ENCODE measurements at regions not wholly inside any gene's neighbourhood (a gene's known extent, or its start where the extent isn't known, plus 50 kb on each side); places are given as distances from the start of the nearest gene placed in this dataset.

DNA sequence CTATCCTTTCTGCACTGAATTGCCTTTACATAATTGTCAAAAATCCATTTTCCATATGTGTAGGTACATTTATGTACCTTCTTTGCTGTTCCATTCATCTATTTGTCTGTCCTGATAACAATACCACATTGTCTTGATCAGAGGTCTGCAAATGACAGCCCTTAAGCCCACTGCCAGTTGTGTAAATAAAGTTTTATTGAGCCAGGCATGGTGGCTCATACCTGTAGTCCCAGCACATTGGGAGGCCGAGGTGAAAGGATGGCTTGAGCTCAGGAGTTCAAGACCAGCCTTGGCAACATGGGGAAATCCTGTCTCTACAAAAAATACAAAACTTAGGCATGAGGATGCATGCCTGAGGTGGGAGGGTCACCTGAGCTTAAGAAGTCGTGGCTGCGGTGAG lies 121.0 kb downstream of the TFCP2L1 start:
- intact Hi-C loops (cut with micrococcal nuclease), result no loop called here
- no peaks in the 10 kb centered on the region for H3K4me1 ChIP-seq (ENCODE audit: control insufficient read depth in 1 of 2, insufficient read depth in 2 of 2, low read length in 2 of 2)
- TF ChIP-seq POLR2AphosphoS5 (IDR thresholded peaks at IDR 0.05; ENCODE audit: low read depth, low read length) (no peak), EZH2 (IDR thresholded peaks at IDR 0.05) (no peak), FOSL1 (IDR thresholded peaks at IDR 0.05; ENCODE audit: low read depth) (no peak), ELF1 (IDR thresholded peaks at IDR 0.05; ENCODE audit: borderline replicate concordance, low read depth) (no peak), ZNF274 (IDR thresholded peaks at IDR 0.05; ENCODE audit: low read depth, low read length) (no peak)
- TF ChIP-seq, protein P1, sequence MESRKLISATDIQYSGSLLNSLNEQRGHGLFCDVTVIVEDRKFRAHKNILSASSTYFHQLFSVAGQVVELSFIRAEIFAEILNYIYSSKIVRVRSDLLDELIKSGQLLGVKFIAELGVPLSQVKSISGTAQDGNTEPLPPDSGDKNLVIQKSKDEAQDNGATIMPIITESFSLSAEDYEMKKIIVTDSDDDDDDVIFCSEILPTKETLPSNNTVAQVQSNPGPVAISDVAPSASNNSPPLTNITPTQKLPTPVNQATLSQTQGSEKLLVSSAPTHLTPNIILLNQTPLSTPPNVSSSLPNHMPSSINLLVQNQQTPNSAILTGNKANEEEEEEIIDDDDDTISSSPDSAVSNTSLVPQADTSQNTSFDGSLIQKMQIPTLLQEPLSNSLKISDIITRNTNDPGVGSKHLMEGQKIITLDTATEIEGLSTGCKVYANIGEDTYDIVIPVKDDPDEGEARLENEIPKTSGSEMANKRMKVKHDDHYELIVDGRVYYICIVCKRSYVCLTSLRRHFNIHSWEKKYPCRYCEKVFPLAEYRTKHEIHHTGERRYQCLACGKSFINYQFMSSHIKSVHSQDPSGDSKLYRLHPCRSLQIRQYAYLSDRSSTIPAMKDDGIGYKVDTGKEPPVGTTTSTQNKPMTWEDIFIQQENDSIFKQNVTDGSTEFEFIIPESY (IDR thresholded peaks at IDR 0.05; ENCODE audit: extremely low read depth, insufficient replicate concordance, low read length), result no peak
- TF ChIP-seq, protein P2, sequence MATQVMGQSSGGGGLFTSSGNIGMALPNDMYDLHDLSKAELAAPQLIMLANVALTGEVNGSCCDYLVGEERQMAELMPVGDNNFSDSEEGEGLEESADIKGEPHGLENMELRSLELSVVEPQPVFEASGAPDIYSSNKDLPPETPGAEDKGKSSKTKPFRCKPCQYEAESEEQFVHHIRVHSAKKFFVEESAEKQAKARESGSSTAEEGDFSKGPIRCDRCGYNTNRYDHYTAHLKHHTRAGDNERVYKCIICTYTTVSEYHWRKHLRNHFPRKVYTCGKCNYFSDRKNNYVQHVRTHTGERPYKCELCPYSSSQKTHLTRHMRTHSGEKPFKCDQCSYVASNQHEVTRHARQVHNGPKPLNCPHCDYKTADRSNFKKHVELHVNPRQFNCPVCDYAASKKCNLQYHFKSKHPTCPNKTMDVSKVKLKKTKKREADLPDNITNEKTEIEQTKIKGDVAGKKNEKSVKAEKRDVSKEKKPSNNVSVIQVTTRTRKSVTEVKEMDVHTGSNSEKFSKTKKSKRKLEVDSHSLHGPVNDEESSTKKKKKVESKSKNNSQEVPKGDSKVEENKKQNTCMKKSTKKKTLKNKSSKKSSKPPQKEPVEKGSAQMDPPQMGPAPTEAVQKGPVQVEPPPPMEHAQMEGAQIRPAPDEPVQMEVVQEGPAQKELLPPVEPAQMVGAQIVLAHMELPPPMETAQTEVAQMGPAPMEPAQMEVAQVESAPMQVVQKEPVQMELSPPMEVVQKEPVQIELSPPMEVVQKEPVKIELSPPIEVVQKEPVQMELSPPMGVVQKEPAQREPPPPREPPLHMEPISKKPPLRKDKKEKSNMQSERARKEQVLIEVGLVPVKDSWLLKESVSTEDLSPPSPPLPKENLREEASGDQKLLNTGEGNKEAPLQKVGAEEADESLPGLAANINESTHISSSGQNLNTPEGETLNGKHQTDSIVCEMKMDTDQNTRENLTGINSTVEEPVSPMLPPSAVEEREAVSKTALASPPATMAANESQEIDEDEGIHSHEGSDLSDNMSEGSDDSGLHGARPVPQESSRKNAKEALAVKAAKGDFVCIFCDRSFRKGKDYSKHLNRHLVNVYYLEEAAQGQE (IDR thresholded peaks at IDR 0.05; ENCODE audit: low read depth), result no peak
- no peak overlapping the region for H3K9ac ChIP-seq (ENCODE audit: low read length)
- H3K27me3 ChIP-seq (ENCODE audit: insufficient read depth, low read length), result no peaks in the 10 kb centered on the region
- H3K4me2 ChIP-seq (ENCODE audit: low read length), result no peak overlapping the region
- DNase-seq (ENCODE audit: low read depth, low spot score), result no peak
- RAD21 ChIA-PET (ENCODE audit: low non-redundant PET in 1 of 2, low total read pairs in 2 of 2, uncharacterized antibody in 2 of 2, unreplicated experiment in 2 of 2), result no interaction called here
- no peaks in the 10 kb centered on the region for H3K36me3 ChIP-seq (ENCODE audit: control insufficient read depth in 1 of 2, insufficient read depth in 2 of 2, low read length in 2 of 2)
- no peaks in the 10 kb centered on the region for H3K9me3 ChIP-seq (ENCODE audit: control insufficient read depth in 1 of 2, insufficient read depth in 1 of 2, low read depth in 1 of 2, low read length in 2 of 2)
- ATAC-seq, result no peak
- H4K20me1 ChIP-seq (ENCODE audit: insufficient read depth), result no peaks in the 10 kb centered on the region
- no peaks in the 10 kb centered on the region for H3K9me2 ChIP-seq (ENCODE audit: insufficient read depth)
- H3K4me3 ChIP-seq (replicated peaks in 1 of 2; ENCODE audit: low read depth in 1 of 2, low read length in 2 of 2), result no peak overlapping the region
- POLR2A ChIA-PET, result no interaction called here
- H3K27ac ChIP-seq (ENCODE audit: low read depth, low read length), result no peak overlapping the region
- H3K79me2 ChIP-seq (ENCODE audit: insufficient read depth, low read length), result no peaks in the 10 kb centered on the region
- CTCF ChIA-PET, result no interaction called here
- no peak overlapping the region for H2AFZ ChIP-seq (ENCODE audit: low read depth, low read length, poor library complexity, severe bottlenecking)
- no TSS peak for BruUV-seq (replicated peaks)
